ENCODE measurements at regions not wholly inside any gene's neighbourhood (a gene's known extent, or its start where the extent isn't known, plus 50 kb on each side); places are given as distances from the start of the nearest gene placed in this dataset.
"Not testable (repeated sequence)": the region's sequence is repeated elsewhere in the genome, so short reads cannot be mapped to it uniquely, and the experiment has no call there.

GRCh38 chr2:239801404-239802184 lies 223.5 kb downstream of the NDUFA10 start:
- in situ Hi-C loops (cut with HindIII; ENCODE audit: low pct_unique_long_range_greater_than_20kb, low sequenced_read_pairs), result no loop called here
- no peak for DNase-seq (ENCODE audit: low read depth)

- in situ Hi-C loops (cut with HindIII; ENCODE audit: low pct_unique_long_range_greater_than_20kb, low sequenced_read_pairs), result no loop called here
- no peak for DNase-seq (ENCODE audit: low read depth)
Observed at GRCh38 chr2:239800785-239801386, 224.3 kb downstream of the NDUFA10 start.

- in situ Hi-C loops (cut with HindIII; ENCODE audit: low pct_unique_long_range_greater_than_20kb, low sequenced_read_pairs), result no loop called here
- DNase-seq (ENCODE audit: low read depth), result no peak
Observed at GRCh38 chr2:239797316-239797715, 227.8 kb downstream of the NDUFA10 start.

GRCh38 chr2:239795761-239796160 lies 229.4 kb downstream of the NDUFA10 start:
- DNase-seq (ENCODE audit: low read depth); in situ Hi-C loops (cut with HindIII; ENCODE audit: low pct_unique_long_range_greater_than_20kb, low sequenced_read_pairs): not testable (repeated sequence)

GRCh38 chr2:239793836-239794235 lies 231.3 kb downstream of the NDUFA10 start:
- no peak for DNase-seq (ENCODE audit: low read depth)
- in situ Hi-C loops (cut with HindIII; ENCODE audit: low pct_unique_long_range_greater_than_20kb, low sequenced_read_pairs), result no loop called here

GRCh38 chr2:239793086-239793485 lies 232.1 kb downstream of the NDUFA10 start:
- in situ Hi-C loops (cut with HindIII; ENCODE audit: low pct_unique_long_range_greater_than_20kb, low sequenced_read_pairs), result no loop called here

GRCh38 chr2:239792405-239793084 lies 232.6 kb downstream of the NDUFA10 start:
- in situ Hi-C loops (cut with HindIII; ENCODE audit: low pct_unique_long_range_greater_than_20kb, low sequenced_read_pairs), result no loop called here
- DNase-seq (ENCODE audit: low read depth), result no peak

More at GRCh38 chr2:239793086-239793485, 232.1 kb downstream of the NDUFA10 start:
- no peak for DNase-seq (ENCODE audit: low read depth)

GRCh38 chr2:239791526-239792404 lies 233.4 kb downstream of the NDUFA10 start:
- in situ Hi-C loops (cut with HindIII; ENCODE audit: low pct_unique_long_range_greater_than_20kb, low sequenced_read_pairs), result no loop called here
- no peak for DNase-seq (ENCODE audit: low read depth)

GRCh38 chr2:239790721-239791120 lies 234.4 kb downstream of the NDUFA10 start:
- in situ Hi-C loops (cut with HindIII; ENCODE audit: low pct_unique_long_range_greater_than_20kb, low sequenced_read_pairs), result no loop called here
- DNase-seq (ENCODE audit: low read depth), result no peak

GRCh38 chr2:239790313-239790712 lies 234.8 kb downstream of the NDUFA10 start:
- in situ Hi-C loops (cut with HindIII; ENCODE audit: low pct_unique_long_range_greater_than_20kb, low sequenced_read_pairs), result no loop called here

GRCh38 chr2:239789711-239790110 lies 235.4 kb downstream of the NDUFA10 start:
- in situ Hi-C loops (cut with HindIII; ENCODE audit: low pct_unique_long_range_greater_than_20kb, low sequenced_read_pairs), result no loop called here
- no peak for DNase-seq (ENCODE audit: low read depth)

More at GRCh38 chr2:239790313-239790712, 234.8 kb downstream of the NDUFA10 start:
- no peak for DNase-seq (ENCODE audit: low read depth)

- in situ Hi-C loops (cut with HindIII; ENCODE audit: low pct_unique_long_range_greater_than_20kb, low sequenced_read_pairs), result no loop called here
- DNase-seq (ENCODE audit: low read depth), result no peak
Observed at GRCh38 chr2:239788576-239789098, 236.5 kb downstream of the NDUFA10 start.

- DNase-seq (ENCODE audit: low read depth), result no peak
- in situ Hi-C loops (cut with HindIII; ENCODE audit: low pct_unique_long_range_greater_than_20kb, low sequenced_read_pairs), result no loop called here
Observed at GRCh38 chr2:239787538-239788050, 237.5 kb downstream of the NDUFA10 start.

- no peak for DNase-seq (ENCODE audit: low read depth)
- in situ Hi-C loops (cut with HindIII; ENCODE audit: low pct_unique_long_range_greater_than_20kb, low sequenced_read_pairs), result no loop called here
Observed at GRCh38 chr2:239786791-239787190, 238.4 kb downstream of the NDUFA10 start.

- in situ Hi-C loops (cut with HindIII; ENCODE audit: low pct_unique_long_range_greater_than_20kb, low sequenced_read_pairs), result no loop called here
- DNase-seq (ENCODE audit: low read depth), result no peak
Observed at GRCh38 chr2:239781454-239781853, 243.7 kb downstream of the NDUFA10 start.

- in situ Hi-C loops (cut with HindIII; ENCODE audit: low pct_unique_long_range_greater_than_20kb, low sequenced_read_pairs), result no loop called here
- DNase-seq (ENCODE audit: low read depth), result no peak
Observed at GRCh38 chr2:239780236-239780994, 244.7 kb downstream of the NDUFA10 start.

- in situ Hi-C loops (cut with HindIII; ENCODE audit: low pct_unique_long_range_greater_than_20kb, low sequenced_read_pairs), result no loop called here
- DNase-seq (ENCODE audit: low read depth), result no peak
Observed at GRCh38 chr2:239779584-239779983, 245.6 kb downstream of the NDUFA10 start.

All from Caki2 (cell line).